GM23338 (cell line): ENCODE measurements at regions not wholly inside any gene's neighbourhood (a gene's known extent, or its start where the extent isn't known, plus 50 kb on each side); places are given as distances from the start of the nearest gene placed in this dataset.

Source experiments
- ATAC-seq: fragments of 200-7000 bp; cut with Tn5 transposase; 3 replicates; pipeline ENCODE4 v1.9.1; 2020
- DNase-seq: peaks from one replicate; pipeline ENCODE4 v3.0.0-alpha.2; 2015; ENCODE audit warnings: low spot score
- H2AFZ ChIP-seq: fragments of 200-600 bp; sonication (generic); 2 replicates; pipeline ENCODE4 v1.8.0; 2016; ENCODE audit warnings: antibody characterized with exemption, mild to moderate bottlenecking, moderate library complexity
- H3F3A ChIP-seq: fragments of 200-600 bp; sonication (generic); replicated peaks from 2 replicates; pipeline ENCODE4 v1.8.0; 2017; ENCODE audit warnings: antibody characterized with exemption, mixed run types, low read depth
- H3K27ac ChIP-seq: fragments of 200-600 bp; sonication (generic); 2 replicates; pipeline ENCODE4 v1.6.1; 2016; ENCODE audit warnings: low read depth
- H3K27me3 ChIP-seq: fragments of 200-600 bp; sonication (generic); 2 replicates; pipeline ENCODE4 v1.8.0; 2016; ENCODE audit warnings: mild to moderate bottlenecking, mixed run types, moderate library complexity; ENCODE audit not compliant: insufficient read depth
- H3K36me3 ChIP-seq: fragments of 200-600 bp; sonication (generic); 2 replicates; pipeline ENCODE4 v1.8.0; 2016; ENCODE audit warnings: mild to moderate bottlenecking; ENCODE audit not compliant: insufficient read depth
- H3K4me1 ChIP-seq: fragments of 200-600 bp; sonication (generic); 2 replicates; pipeline ENCODE4 v1.8.0; 2016; ENCODE audit warnings: mild to moderate bottlenecking, moderate library complexity; ENCODE audit not compliant: insufficient read depth
- H3K4me2 ChIP-seq: fragments of 200-600 bp; sonication (generic); 2 replicates; pipeline ENCODE4 v1.7.1; 2017; ENCODE audit warnings: mixed run types
- H3K4me3 ChIP-seq: fragments of 200-600 bp; sonication (generic); 2 replicates; pipeline ENCODE4 v1.6.1; 2016; ENCODE audit warnings: mixed run types
- H3K79me2 ChIP-seq: fragments of 200-600 bp; sonication (generic); replicated peaks from 2 replicates; pipeline ENCODE4 v1.8.0; 2017; ENCODE audit warnings: mild to moderate bottlenecking; ENCODE audit not compliant: insufficient read depth
- H3K9me2 ChIP-seq: fragments of 200-600 bp; sonication (generic); 2 replicates; pipeline ENCODE4 v1.8.0; 2017; ENCODE audit not compliant: insufficient read depth
- H4K20me1 ChIP-seq: fragments of 200-600 bp; sonication (generic); replicated peaks from 2 replicates; pipeline ENCODE4 v1.8.0; 2017; ENCODE audit warnings: mild to moderate bottlenecking; ENCODE audit not compliant: insufficient read depth
- H3K27ac Mint-ChIP-seq: 2 replicates; pipeline ENCODE4 v1.8.0; 2020; ENCODE audit warnings: inconsistent platforms, mild to moderate bottlenecking, moderate library complexity, mixed read lengths
- H3K27me3 Mint-ChIP-seq: 3 replicates; pipeline ENCODE4 v1.8.0; 2022; ENCODE audit warnings: low read depth, mild to moderate bottlenecking, moderate library complexity, mixed read lengths, inconsistent platforms; ENCODE audit not compliant: insufficient read depth, poor library complexity
- H3K36me3 Mint-ChIP-seq: 3 replicates; pipeline ENCODE4 v1.8.0; 2021; ENCODE audit warnings: low read depth, mild to moderate bottlenecking, inconsistent platforms, moderate library complexity, mixed read lengths
- H3K4me1 Mint-ChIP-seq: 3 replicates; pipeline ENCODE4 v1.8.0; 2020; ENCODE audit warnings: mild to moderate bottlenecking, inconsistent platforms, mixed read lengths
- H3K4me3 Mint-ChIP-seq: 3 replicates; pipeline ENCODE4 v1.8.0; 2021; ENCODE audit warnings: moderate library complexity, mild to moderate bottlenecking, inconsistent platforms, mixed read lengths
- H3K9me3 Mint-ChIP-seq: 3 replicates; pipeline ENCODE4 v1.8.0; 2020; ENCODE audit warnings: moderate library complexity, mild to moderate bottlenecking, inconsistent platforms, mixed read lengths
- CREB1 ChIP-seq: fragments of 250-450 bp; sonication (Bioruptor Pico); IDR thresholded peaks from 2 replicates; pipeline ENCODE4 v1.5.0; 2020; ENCODE audit warnings: low read depth, mild to moderate bottlenecking, moderate library complexity
- EZH2 ChIP-seq: fragments of 200-600 bp; sonication (generic); IDR thresholded peaks from one replicate; pipeline ENCODE4 v1.8.0; 2017; ENCODE audit warnings: antibody characterized with exemption, mild to moderate bottlenecking, low read depth; ENCODE audit not compliant: unreplicated experiment
- EZH2phosphoT487 ChIP-seq: fragments of 200-600 bp; sonication (generic); IDR thresholded peaks from one replicate; pipeline ENCODE4 v1.8.1; 2018; ENCODE audit warnings: antibody characterized with exemption; ENCODE audit not compliant: unreplicated experiment
- JUNB ChIP-seq: IDR thresholded peaks from one replicate; pipeline ENCODE4 v1.6.1; 2016; ENCODE audit warnings: antibody characterized with exemption; ENCODE audit not compliant: unreplicated experiment
- NANOG ChIP-seq: IDR thresholded peaks from 2 replicates; pipeline ENCODE4 v1.6.1; 2016; ENCODE audit warnings: antibody characterized with exemption, borderline replicate concordance
- POLR2AphosphoS5 ChIP-seq: IDR thresholded peaks from 2 replicates; pipeline ENCODE4 v1.6.1; 2016; ENCODE audit warnings: antibody characterized with exemption, low read depth
- STAT1 ChIP-seq: IDR thresholded peaks from one replicate; pipeline ENCODE4 v1.6.1; 2016; ENCODE audit warnings: antibody characterized with exemption; ENCODE audit not compliant: unreplicated experiment
- ZNF114 ChIP-seq: fragments of 250-450 bp; sonication (Bioruptor Pico); IDR thresholded peaks from 2 replicates; pipeline ENCODE4 v1.5.0; 2020; ENCODE audit warnings: mild to moderate bottlenecking, moderate library complexity
- TF ChIP-seq, protein P1 (sequence below): IDR thresholded peaks from 2 replicates; pipeline ENCODE4 v1.6.1; 2016; ENCODE audit warnings: antibody characterized with exemption

DNA sequence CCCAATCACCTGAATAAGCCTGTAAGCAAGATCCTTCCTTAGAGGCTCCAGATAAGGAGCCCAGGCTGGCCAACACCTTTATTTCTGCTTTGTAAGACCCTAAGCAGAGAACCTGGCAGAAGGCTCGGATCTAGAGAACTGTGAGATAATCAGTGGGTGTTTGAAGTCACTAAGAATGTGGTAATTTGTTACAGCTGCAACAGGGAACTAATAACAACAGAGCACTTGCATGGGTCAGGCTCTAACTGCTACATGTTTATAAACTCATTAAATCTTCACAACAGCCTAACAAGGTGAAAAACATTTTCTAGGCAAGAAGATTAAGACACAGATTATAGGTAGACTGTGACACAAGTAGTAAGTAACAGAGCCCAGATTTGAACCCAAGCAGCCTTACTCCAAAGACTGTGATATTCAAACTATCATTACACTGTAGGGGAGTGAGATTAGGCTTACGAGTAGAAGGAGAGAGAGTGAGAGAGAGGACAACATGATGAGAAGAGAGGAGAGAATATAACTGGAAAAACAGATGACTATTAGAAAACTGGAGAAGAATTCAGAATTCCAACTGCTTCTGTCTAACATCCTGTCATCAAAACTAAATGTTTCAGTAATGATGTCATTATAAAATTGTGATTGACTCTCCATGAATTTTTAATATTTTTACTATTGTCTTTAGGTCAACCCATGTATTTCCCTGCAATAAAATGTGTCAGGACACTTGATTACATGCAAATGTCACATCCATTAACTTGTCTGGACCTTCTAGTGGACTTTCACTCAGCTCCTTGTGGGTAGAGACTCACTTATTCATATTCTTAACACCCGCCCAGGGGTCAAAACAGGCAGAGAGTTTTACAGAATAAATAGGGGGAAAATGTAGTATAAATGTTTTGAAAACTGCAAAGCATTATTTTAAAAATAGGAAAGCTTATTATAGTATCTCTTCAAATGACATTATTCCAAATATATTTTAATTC, 290.9 kb upstream of the RGMB start:
- TF ChIP-seq ZNF114 (CRISPR knock-in tag) (no peak), EZH2 (no peak), CREB1 (CRISPR knock-in tag) (no peak), STAT1 (no peak), EZH2phosphoT487 (no peak)
- TF ChIP-seq, protein P1, sequence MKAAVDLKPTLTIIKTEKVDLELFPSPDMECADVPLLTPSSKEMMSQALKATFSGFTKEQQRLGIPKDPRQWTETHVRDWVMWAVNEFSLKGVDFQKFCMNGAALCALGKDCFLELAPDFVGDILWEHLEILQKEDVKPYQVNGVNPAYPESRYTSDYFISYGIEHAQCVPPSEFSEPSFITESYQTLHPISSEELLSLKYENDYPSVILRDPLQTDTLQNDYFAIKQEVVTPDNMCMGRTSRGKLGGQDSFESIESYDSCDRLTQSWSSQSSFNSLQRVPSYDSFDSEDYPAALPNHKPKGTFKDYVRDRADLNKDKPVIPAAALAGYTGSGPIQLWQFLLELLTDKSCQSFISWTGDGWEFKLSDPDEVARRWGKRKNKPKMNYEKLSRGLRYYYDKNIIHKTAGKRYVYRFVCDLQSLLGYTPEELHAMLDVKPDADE: no peak
- no peaks in the 10 kb centered on the region for H3K36me3 ChIP-seq
- no peak overlapping the region; the same call in 1 of the 2 replicates for H2AFZ ChIP-seq
- H3F3A ChIP-seq: no peaks in the 10 kb centered on the region
- Mint-ChIP-seq H3K27me3 (peaks cover 1% of the 10 kb centered on the region), H3K27ac (no peak overlapping the region), H3K4me3 (no peak overlapping the region), H3K9me3 (0 out of 3 replicates have a peak, but pooled peaks cover under 1% of the 10 kb centered on the region), H3K4me1 (no peaks in the 10 kb centered on the region), H3K36me3 (no peaks in the 10 kb centered on the region)
- ATAC-seq (no peak), DNase-seq (no peak)
- no peaks in the 10 kb centered on the region for H4K20me1 ChIP-seq
- H3K4me2 ChIP-seq: no peak overlapping the region
- H3K27ac ChIP-seq: no peak overlapping the region
- H3K4me1 ChIP-seq: no peaks in the 10 kb centered on the region
- peaks cover 2% of the 10 kb centered on the region; the same call in 1 of the 2 replicates for H3K9me2 ChIP-seq
- H3K4me3 ChIP-seq: no peak overlapping the region
- H3K79me2 ChIP-seq: no peaks in the 10 kb centered on the region
- no peaks in the 10 kb centered on the region for H3K27me3 ChIP-seq

DNA sequence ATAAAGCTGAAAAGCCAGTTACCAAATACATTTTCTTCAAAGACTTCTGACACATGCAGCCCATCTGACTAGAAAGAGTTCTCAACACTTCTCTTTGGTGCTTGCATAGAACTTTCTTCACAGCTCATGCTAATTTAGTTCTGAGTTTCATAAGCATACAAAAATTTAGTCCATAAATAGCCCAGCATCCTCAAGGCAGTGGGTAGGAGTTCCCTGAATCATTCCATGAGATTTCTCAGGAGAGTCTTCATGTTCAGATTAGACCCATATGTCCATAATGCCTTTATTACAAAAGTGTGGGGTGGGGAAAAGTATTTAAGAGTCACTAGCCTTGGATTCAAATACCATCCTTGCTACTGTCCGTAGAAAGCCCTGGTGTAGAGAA, 290.2 kb upstream of the RGMB start:
- Histone ChIP-seq H4K20me1 (no peaks in the 10 kb centered on the region), H3K4me2 (no peak overlapping the region), H3K4me3 (no peak overlapping the region), H3F3A (no peaks in the 10 kb centered on the region), H3K27me3 (no peaks in the 10 kb centered on the region), H2AFZ (no peak overlapping the region), H3K4me1 (no peaks in the 10 kb centered on the region), H3K27ac (no peak overlapping the region), H3K9me2 (peaks cover 2% of the 10 kb centered on the region; the same call in 1 of the 2 replicates), H3K79me2 (no peaks in the 10 kb centered on the region), H3K36me3 (no peaks in the 10 kb centered on the region)
- H3K27me3 Mint-ChIP-seq: peaks cover 1% of the 10 kb centered on the region
- DNase-seq (no peak), ATAC-seq (no peak)
- H3K4me3 Mint-ChIP-seq: no peak overlapping the region
- TF ChIP-seq JUNB: no peak
- no peak for TF ChIP-seq EZH2phosphoT487
- TF ChIP-seq, protein P1: no peak
- TF ChIP-seq EZH2: no peak
- no peak for TF ChIP-seq NANOG
- TF ChIP-seq POLR2AphosphoS5: no peak
- no peak for TF ChIP-seq STAT1
- peaks cover 7% of the 10 kb centered on the region for H3K9me3 Mint-ChIP-seq
- no peaks in the 10 kb centered on the region for H3K4me1 Mint-ChIP-seq
- H3K36me3 Mint-ChIP-seq: peaks cover 5% of the 10 kb centered on the region; the same call in 1 of the 3 replicates
- no peak overlapping the region for H3K27ac Mint-ChIP-seq
